ENCODE measurements at regions not wholly inside any gene's neighbourhood (a gene's known extent, or its start where the extent isn't known, plus 50 kb on each side); places are given as distances from the start of the nearest gene placed in this dataset.

- DNase-seq: no peak
Observed at GRCh38 chr3:43206632-43207031, 79.7 kb upstream of the SNRK start.

DNA sequence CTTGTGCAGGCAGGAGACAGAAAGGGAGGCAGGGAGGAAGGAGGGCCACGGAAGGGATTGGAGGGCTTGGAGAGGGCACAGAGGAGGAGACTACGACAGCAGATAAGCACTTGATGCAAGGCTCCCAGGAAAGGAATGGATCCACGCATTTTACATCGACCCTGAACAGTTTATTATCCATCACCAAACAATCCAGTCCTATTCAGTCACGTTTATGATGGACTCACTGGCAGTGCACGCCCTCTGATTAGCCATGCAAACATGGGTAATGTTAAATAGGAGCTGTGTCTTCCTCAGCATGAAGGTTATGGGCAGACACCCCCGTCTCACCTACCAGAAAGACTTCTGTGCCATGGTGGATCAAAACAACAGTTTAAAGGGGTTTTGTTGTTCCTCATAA is 80.2 kb upstream of the SNRK start:
- DNase-seq: no peak

- DNase-seq: no peak
Observed at GRCh38 chr3:43203022-43203421, 83.3 kb upstream of the SNRK start.

DNA sequence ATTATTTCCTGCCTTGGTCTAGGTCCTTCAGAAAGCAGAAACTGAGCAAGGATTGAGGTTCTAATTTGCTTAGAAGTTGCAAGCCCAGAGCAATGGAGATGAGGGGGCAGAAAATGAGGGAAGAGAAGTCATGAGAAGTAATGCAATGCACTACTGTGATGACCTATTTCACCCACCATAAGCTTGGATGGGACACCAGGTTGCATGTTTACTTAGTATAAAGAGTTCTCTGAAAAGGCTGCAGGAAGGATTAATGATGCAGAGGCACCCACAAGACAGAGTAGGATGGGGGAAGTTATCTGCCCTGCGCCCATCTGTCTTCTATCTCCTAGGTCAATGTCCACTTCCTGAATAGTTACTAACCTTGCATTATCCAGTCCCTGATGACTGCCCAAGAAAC is 84.8 kb upstream of the SNRK start:
- no peak for DNase-seq

- no peak for DNase-seq
Observed at GRCh38 chr3:43199645-43200306, 86.6 kb upstream of the SNRK start.

GRCh38 chr3:43198791-43199644 is 87.3 kb upstream of the SNRK start:
- peak; percentile 50 for DNase-seq

- no peak for DNase-seq
Observed at GRCh38 chr3:43198301-43198700, 88.0 kb upstream of the SNRK start.

DNA sequence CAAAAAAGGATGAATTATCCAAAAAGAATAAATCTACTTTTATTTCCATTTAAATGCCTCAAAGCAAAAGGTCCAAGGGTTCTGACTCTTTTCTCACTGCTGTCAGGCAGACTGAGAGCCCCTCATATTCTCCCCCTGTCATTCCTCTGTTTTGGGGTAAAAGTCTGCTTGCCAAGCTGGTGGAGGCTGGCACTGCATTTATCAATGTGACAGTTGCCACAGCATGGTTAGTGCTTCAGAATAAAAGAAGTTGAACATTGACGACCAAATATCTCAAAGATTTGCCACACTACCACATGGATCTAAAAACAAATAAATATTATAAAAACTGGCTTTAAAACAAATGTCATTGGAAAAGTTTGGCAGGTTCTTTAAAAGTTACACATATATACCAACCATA is 89.2 kb upstream of the SNRK start:
- no peak for DNase-seq

GRCh38 chr3:43196721-43197120 is 89.6 kb upstream of the SNRK start:
- no peak for DNase-seq

GRCh38 chr3:43195115-43195498 is 89.2 kb upstream of the POMGNT2 start:
- no peak for DNase-seq

DNA sequence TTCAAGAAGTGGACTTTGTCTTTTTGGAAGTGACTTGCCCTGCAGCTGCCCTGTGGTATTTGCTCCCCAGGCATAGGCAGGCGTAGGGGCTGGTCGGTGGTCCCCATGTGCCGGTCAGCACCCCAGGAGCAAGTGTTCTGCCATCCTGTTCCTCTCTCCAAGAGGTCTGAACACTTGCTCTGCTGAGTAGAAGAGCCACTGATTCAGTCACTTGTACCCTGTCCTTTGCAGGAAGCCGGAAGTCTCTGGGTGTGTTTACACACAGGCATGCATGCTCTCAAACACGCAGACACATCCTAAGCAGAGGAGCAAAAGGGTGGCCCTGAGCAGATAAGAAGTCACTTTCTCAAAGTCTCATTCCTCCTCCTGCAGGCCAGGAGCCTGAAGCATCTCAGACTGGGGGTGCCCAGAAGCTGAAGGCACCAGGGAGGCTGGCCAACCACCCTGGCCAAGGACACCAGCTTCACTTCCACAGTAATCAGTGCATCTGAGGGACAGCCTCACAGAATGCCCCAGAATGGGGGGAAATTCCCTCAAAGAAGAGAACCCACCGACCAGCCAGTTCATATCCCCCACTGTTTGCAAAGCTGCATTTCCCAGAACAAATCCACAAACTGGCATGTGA is 88.7 kb upstream of the POMGNT2 start:
- no peak for DNase-seq

- no peak for DNase-seq
Observed at GRCh38 chr3:43194069-43194468, 88.2 kb upstream of the POMGNT2 start.

- no peak for DNase-seq
Observed at GRCh38 chr3:43192028-43192427, 86.1 kb upstream of the POMGNT2 start.

- peak; percentile 56 for DNase-seq
Observed at GRCh38 chr3:43191116-43191515, 85.2 kb upstream of the POMGNT2 start.

DNA sequence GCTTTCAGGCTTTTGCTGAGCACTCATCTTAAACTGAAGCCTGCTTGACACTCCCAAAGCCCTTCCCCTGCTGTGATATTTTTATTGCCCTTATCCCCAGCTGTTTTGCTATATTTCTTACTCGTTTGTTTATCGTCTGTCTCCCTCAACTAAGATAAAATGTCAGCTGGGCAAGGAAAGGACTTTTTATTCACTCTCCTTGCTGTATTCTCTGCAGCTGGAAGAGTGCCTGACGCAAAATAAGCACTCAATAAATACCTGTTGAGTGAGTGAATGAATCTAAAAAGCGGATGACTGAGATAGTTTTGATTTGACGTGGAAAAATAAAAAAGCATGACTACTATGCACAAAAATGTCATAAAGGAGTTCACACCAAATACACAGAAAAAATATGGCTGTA is 84.8 kb upstream of the POMGNT2 start:
- peak; percentile 91 for DNase-seq

DNA sequence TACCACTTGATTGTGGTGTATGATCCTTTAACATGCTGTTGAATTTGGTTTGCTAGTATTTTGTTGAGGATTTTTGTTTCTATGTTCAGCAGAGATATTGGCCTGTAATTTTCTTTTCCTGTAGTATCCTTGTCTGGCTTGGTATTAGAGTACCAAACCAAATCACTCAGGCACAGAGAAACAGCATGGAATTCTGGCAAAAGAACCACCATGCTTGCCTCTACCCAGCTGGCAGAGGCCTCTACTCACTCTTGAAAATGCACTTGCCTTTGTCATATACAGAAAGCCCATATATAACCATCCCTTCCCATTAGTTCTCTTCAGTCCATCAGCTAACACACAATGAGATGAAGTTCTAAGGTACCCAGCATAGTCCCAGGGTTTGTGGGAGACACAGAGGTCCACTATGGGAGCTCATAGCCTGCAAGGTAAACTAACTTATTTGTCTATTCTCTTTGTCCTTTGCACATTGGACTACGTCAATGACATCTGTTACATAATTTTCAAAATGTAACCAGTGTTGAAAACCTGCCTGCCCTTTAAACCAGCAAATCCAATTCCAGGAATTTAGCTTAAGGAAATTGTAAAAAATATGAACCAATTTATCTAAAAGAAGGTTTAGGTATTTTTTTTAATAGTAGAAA is 82.1 kb upstream of the POMGNT2 start:
- no peak for DNase-seq

DNA sequence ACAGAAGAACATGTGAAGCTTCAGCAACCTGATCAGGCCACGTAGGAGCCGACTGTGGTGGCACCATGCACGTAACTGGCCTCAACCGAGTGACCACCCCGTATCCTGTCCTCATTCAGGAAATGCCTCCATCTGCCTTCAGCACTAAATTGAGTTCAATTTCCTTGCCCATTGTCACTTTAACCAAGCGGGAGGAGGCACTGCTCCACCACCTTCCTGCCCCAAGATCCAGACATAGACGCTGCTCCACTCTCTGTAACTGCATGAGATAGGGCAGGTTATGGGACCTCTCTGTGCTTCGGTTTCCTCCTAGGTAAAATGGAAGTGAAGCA is 80.1 kb upstream of the POMGNT2 start:
- no peak for DNase-seq

DNA sequence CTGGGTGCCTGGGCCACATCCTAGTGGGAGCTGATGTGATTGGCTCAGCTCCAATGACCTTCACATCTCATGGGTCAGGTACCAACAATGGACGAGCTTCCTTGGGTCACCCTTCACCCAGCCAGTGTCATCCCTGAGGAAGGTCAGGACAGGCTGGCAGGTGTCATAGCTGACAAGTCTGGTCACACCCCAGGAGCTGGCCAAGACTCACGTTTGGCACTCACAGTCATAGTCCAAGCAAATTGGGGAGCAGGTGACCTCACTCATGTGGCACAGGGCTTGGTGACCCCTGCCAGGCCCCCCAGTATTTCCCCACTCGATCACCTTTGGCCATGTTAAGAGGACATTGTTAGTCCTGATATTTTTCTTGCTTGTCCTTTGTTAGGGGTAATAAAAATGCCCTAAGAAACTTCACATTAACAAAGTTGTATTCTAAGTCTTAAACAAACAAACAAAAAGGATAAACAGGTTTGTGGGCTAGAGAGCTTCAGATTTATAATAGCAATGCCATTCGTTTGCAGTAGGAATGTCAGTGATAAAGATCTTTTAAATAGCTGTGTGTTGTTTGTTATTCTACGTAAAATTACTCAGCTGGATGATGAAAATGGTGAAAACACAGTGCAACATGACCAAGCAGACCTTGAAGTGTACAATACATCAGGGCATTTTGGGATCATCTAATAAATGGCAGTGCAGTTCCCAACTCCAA is 79.5 kb upstream of the POMGNT2 start:
- peak; percentile 63 for DNase-seq

DNA sequence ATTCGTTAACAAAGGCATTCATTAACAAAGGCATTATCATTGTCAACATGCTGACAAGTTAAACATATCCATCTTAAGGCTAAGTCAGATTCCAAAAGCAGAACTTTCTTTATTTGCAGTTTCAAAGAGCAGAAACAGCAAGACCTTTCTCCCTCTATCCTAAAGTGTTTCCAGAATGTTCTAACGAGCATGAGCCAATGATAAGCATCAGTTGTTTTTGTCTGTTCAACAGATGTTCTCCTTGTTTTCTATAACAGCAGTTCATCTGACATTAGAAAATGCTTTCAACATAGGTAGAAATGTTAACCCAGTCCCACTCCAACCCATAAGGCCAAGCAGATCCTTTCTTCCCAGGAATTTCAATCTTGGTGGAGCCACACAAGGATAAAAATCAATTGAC is 77.6 kb upstream of the POMGNT2 start:
- no peak for DNase-seq

- no peak for DNase-seq
Observed at GRCh38 chr3:43181202-43181821, 75.4 kb upstream of the POMGNT2 start.

DNA sequence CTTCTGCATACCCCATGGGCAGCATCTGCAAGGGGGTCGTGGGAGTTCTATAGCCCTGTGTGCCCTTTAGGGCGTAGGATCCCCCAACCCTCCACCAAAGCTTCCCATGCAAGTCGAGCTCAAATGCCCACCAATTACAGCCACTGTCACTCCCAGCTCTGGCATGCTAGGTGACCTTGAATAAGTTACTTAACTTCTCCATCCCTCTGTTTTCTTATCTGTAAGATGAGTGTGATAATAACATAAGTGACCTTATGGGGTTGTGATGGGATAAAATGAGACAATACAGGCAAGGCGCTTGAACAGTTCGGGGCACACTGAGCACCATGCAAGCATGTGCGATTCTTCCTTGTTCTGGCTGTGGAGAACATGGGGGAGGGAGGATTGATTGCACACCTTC is 74.8 kb upstream of the POMGNT2 start:
- no peak for DNase-seq

DNA sequence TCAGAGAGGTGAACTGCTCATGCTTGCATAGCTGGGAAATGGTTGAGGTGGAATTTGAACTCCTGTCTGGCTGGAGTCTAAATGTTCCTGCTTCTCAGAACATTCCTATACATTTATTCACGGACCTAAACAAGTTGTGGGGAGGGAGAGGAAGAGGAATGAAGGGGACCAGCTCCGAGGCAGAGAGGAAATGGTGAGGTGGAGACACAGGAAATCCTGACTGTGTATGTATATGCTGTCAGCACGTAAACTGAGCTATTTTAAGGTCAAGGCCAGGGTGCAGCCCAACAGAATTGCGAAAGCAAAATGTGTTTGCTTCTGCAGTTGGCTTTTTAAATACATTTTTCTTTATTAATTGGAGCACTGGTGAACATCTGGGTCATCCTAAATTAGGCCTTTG is 74.1 kb upstream of the POMGNT2 start:
- peak; percentile 98 for DNase-seq
